HG03575 (cell line): ENCODE measurements at regions not wholly inside any gene's neighbourhood (a gene's known extent, or its start where the extent isn't known, plus 50 kb on each side); places are given as distances from the start of the nearest gene placed in this dataset.

ENCODE experiments used
- ATAC-seq: cut with Tn5 transposase; IDR thresholded peaks from one replicate; pipeline ENCODE4 v1.9.1; 2021; ENCODE audit not compliant: unreplicated experiment, insufficient number of reproducible peaks, low FRiP score; ENCODE audit errors: extremely low read depth

GRCh38 chr10:44853796-44854195, 57.3 kb upstream of the TMEM72 start:
- ATAC-seq: no peak

- ATAC-seq: no peak
Observed at GRCh38 chr10:44854693-44855350, 56.3 kb upstream of the TMEM72 start.

GRCh38 chr10:44856696-44857095, 54.4 kb upstream of the TMEM72 start:
- ATAC-seq: no peak

DNA sequence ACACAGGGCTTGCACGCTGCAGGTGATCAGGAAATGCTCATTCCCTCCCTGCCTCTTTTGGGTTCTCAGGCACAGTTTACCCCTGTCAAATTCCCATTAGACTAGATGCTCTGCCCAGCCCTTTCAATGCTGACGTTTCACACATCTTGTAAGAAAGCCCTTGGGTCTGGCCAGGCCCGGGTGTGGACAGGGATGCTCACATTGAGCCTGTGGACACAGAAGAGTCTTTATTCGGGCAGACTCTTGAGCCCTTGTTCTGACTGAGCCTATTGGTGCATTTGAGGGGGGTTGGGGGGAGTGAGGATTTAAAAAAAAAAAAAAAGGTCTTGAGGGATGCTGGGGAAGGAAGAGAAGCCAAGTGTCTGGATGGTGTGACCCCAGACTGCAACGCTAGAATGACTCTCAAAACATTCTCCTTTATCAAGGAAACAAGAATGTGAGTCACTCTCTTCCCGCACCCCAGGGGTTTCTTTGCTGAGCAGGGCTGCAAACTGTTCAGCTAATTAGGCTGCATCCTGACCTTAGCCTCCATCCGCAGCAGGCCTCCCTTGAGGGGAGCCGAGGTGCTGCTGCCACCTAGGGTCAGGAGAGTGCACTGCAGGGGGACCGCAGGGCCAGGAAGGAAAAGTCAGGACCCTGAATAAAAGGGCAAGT, 53.6 kb upstream of the TMEM72 start:
- no peak for ATAC-seq

DNA sequence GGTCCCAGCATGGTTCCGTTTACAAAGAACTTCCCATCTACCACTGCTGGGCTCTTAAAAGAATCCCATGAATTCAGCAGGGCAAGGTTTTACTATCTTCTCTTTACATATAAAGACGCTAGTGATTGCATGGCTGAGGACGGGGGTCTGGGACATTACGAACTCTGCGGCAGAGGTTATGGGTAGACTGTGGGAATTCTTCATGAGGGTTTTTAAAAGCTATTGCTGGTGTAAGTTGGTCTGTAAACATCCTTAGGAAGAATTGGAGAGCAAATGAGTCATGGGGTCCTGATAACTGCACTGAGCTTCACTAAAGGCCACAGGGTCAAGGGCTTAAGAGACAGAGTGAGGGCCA, 53.1 kb upstream of the TMEM72 start:
- ATAC-seq: no peak

GRCh38 chr10:44858988-44859387, 52.1 kb upstream of the TMEM72 start:
- no peak for ATAC-seq

- no peak for ATAC-seq
Observed at GRCh38 chr10:44859546-44860285, 51.4 kb upstream of the TMEM72 start.

DNA sequence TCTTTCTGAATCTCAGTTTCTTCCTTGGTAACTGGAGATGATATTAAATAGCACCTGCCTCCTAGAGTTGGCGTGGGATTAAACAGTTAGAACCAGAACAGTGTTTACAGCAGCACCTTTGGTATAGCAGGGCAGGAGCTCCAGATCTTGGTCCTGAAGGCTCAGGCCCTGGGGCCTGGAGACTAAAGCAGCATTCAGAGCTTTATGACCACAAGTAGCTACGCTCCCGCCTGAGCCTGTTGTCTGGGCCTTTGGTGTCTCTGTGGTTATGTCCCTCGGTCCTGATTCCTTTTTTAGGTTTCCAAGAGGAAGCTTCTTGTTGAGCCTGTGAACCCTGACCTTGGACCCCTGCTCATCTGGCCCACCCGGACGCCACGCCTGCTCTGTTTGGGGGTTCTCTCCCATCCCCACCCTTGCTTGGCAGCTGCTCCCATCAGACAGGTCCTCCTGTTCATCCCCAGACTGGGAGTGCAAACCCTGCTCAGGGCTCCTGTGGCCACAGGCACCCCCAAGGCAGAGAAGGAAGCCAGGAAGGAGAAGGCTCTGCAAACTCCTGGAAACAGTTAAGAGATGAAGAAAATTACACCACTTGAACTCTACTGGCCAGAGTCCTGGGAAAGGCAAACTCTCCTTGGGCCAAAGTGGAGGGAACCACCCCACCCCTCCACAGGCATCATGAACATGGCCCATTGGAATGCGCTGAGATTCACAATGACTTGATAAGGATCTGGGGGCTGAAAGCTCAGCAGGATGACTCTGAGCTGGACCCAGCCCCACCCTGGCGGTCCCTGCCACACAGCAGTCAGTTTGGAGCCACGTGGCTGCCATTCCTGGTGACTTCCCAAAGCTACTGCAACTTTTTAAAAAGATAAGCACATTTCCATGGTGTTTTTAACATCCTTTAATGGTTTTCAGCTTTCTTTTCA, 50.1 kb upstream of the TMEM72 start:
- ATAC-seq: no peak
